Activated CD8-positive, alpha-beta memory T cell treated with anti-CD3 and anti-CD28 coated beads for 36 hours (primary cell): ENCODE measurements at regions not wholly inside any gene's neighbourhood (a gene's known extent, or its start where the extent isn't known, plus 50 kb on each side); places are given as distances from the start of the nearest gene placed in this dataset.

Experiments
- CTCF ChIA-PET: fragments of 350-600 bp; sonication (Branson Sonifier 250); formaldehyde crosslinking; loops from one replicate; lab custom pipeline; 2021; ENCODE audit warnings: antibody characterized with exemption; lab: Charles Lee
- POLR2A ChIA-PET: fragments of 350-600 bp; sonication (Branson Sonifier 250); formaldehyde crosslinking; loops from one replicate; lab custom pipeline; 2021; ENCODE audit warnings: antibody characterized with exemption; lab: Charles Lee

DNA sequence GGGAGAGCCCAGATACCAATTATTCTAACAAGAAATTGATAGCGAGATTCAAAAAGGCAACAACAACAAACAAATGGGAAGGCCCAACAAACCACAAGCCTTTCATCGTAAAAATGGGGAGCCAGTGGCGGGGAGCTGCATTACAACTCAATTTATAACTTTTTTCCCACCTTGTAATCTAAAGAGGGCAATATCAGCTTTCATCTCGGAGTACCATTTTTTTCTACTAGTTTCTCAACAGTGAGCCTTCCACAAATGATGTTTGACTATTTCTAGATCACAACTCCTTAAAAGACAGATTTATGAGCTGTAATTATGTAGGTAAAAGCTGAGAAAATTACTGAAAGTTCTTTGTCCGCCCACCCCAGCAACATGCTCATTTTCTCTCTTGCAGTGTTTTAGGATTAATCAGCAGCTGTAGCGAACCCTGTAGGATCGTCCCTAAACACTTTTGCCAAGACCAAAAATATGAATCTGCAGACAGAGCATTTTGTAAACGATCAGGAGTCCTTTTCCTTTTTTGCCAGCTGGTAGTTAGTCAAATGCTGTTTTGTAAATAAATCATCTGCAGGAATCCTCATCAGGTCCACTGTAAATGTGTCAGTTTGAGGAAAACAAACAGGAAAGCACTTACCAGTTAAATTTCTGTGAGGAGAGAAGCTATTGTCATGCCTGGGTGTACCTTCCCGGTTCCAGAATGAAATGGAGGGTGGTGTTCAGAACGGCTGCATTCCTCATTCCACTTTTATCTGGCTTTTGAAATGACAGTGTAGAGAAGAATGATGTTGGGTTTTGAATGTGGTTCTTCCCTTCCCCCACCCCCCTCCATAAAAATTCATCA, 53.2 kb downstream of the EEF1B2 start:
- CTCF ChIA-PET: no interaction called here
- POLR2A ChIA-PET: interaction anchor here (0.7 kb wide), 1 partner anchor 208 kb away, joined by 4 read pairs; no protein-coding TSS in a partner anchor

DNA sequence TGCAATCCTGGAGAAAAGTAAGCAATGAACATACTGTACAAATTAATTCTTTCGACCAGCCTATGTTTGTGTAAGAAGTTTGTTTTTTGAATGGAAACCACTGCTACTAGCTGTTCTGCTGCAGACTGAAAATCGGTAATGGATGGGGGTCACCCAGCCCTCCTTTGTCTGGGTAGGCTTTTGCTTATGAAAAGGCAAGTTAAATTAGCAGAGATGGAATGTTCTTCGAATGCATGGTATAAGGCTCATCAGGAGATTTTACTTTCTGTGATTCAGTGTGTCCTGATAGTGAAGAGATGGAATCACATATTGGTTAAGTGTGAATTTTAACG, 53.8 kb downstream of the EEF1B2 start:
- CTCF ChIA-PET: no interaction called here
- POLR2A ChIA-PET: interaction anchor here (0.7 kb wide), 1 partner anchor 209 kb away, joined by 4 read pairs; no protein-coding TSS in a partner anchor

DNA sequence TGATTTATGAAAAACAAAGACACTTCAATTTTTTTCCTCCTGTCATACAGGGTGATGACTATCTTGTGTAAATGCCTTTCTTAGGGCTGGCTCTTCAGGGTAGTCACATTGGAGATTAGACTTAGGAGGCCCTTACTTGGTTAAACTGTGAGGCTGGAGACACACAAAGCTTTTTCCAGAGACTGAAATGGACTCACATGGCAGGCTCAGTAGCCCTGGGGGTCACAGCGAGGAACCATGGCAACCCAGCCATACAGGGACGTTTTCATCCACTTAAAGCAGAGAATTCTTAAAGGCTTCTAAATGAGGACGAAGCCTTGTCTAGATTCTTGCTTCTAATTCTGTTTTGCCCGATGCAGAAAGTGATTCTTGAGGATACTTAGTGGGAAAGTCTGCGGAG, 57.3 kb upstream of the ZDBF2 start:
- ChIA-PET CTCF (no interaction called here), POLR2A (no interaction called here)

DNA sequence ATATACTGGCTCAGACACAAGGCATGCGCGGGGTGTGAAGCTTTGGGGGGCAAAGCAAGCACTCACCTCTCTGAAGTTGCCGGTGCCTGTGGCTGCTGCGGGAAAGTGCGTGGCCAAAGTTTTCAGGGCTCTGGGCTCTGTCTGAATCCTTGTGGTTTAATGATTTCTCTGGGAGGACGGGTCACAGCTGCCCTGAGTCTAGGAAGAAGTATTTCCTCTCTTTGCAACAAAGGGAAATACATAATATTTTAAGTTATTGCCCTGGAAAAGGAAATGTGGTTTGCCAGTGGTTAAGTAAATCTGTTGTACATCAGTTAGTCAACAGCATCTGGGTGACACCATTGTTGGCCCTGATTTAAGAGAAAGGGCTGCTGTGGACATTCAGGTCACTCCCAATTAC, 56.7 kb upstream of the ZDBF2 start:
- ChIA-PET POLR2A (no interaction called here), CTCF (no interaction called here)

DNA sequence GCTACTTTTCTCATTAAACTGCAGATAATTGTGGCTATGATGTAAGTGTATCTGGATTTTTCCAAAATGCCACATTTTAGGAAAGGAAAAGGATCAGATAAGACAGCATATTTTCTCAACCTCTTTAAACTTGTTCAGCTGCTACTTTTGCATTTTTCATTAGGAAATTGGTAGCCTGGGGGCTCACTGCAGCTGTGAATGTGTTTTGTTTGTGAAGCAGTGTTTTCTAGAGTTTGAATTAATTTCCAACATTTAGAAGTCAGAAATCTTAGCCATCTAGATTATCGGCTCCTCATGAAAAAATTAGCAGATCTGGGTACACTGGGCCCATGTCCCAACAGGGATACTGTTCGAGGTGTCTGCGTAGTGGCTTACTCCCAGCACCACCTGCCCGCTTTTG, 56.3 kb upstream of the ZDBF2 start:
- POLR2A ChIA-PET: no interaction called here
- CTCF ChIA-PET: no interaction called here

DNA sequence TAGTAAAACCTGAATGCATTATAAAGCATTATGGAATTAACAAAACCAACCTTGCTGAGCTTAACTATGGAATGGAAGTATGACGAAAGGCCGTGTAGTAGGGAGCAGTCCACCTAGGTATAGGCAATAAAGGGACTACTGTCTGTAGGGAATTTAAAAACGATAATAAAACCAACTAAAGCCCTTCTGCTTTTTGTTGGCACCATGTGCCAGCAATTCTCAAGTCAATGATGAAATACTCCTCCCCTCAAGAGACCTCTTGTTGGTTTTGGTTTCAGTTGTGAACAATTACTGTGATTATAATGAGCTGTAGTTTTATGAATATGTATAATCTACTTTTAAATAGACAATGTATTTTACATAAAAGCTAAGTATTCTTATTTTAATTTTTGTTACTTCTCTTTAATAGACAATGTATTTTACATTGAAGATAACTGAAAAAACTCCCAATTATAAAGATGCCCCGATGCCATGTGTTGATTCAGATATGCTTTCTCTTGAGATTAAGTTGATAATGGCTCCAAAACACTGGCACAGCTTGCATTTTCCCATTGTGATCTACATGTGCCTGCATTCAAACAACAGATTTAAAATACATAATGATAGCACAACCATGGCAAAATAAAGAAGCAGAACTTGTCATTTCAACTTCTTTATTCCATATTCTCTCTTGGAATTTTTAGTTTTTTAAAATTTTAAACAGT, 55.5 kb upstream of the ZDBF2 start:
- CTCF ChIA-PET: no interaction called here
- POLR2A ChIA-PET: no interaction called here

DNA sequence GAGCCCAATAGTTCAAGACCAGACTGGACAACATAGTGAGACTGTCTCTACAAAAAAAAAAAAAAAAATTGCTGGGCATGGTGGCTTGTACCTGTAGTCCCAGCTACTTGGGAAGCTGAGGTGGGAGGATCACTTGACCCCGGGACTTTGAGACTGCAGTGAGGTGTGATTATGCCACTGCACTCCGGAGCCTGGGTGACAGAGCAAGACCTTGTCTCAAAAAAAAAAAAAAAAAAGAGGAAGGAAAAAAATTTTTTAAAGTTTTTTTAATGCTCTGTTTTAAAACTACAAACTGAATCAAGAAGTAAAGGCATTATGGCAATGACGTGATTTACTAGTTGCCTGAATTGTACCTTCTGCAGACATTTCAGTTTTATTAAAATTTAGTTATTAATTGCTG, 54.5 kb upstream of the ZDBF2 start:
- POLR2A ChIA-PET: no interaction called here
- CTCF ChIA-PET: no interaction called here

DNA sequence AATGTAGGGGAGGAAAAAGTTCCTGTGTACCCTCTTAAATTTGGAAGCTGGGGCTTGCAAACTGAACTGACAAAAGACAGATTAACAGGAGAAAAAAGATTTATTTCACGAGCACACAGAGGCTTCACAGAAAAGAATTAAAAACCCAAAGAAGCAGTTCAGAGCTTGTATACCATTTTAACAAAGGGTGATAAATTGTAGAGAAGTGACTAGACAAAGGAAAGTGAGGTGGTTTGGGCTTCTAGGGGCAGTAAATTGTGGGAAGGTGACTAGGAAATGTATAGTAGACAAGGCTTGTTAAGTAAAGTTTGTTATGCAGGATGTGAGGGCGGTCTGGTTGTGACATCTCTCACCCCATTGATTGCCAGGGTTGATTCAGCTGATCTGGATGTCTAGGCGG, 53.5 kb upstream of the ZDBF2 start:
- POLR2A ChIA-PET: no interaction called here
- CTCF ChIA-PET: interaction anchor here (0.6 kb wide), 1 partner anchor 1504 kb away, joined by 3 read pairs; no protein-coding TSS in a partner anchor
